ENCODE measurements at regions not wholly inside any gene's neighbourhood (a gene's known extent, or its start where the extent isn't known, plus 50 kb on each side); places are given as distances from the start of the nearest gene placed in this dataset.
"Not testable (repeated sequence)": the region's sequence is repeated elsewhere in the genome, so short reads cannot be mapped to it uniquely, and the experiment has no call there.

GRCh38 chr2:153623020-153623419, 144.5 kb upstream of the RPRM start:
- no peak for DNase-seq (ENCODE audit: low read depth)

- no peak for DNase-seq (ENCODE audit: low read depth)
These were observed 148.1 kb upstream of the RPRM start for GRCh38 chr2:153626676-153627075.

- DNase-seq (ENCODE audit: low read depth): no peak
These were observed 156.9 kb upstream of the RPRM start for GRCh38 chr2:153635494-153635893.

GRCh38 chr2:153641046-153641445, 162.5 kb upstream of the RPRM start:
- no peak for DNase-seq (ENCODE audit: low read depth)

- no peak for DNase-seq (ENCODE audit: low read depth)
These were observed 166.4 kb upstream of the RPRM start for GRCh38 chr2:153644955-153645354.

GRCh38 chr2:153645599-153645998, 167.0 kb upstream of the RPRM start:
- DNase-seq (ENCODE audit: low read depth): no peak

- DNase-seq (ENCODE audit: low read depth): no peak
These were observed 179.1 kb upstream of the RPRM start for GRCh38 chr2:153657651-153658050.

GRCh38 chr2:153661801-153662200, 183.2 kb upstream of the RPRM start:
- DNase-seq (ENCODE audit: low read depth): no peak

GRCh38 chr2:153663371-153663770, 184.8 kb upstream of the RPRM start:
- DNase-seq (ENCODE audit: low read depth): no peak

- DNase-seq (ENCODE audit: low read depth): not testable (repeated sequence)
These were observed 185.4 kb upstream of the RPRM start for GRCh38 chr2:153664009-153664408.

GRCh38 chr2:153667475-153667874, 188.9 kb upstream of the RPRM start:
- no peak for DNase-seq (ENCODE audit: low read depth)

GRCh38 chr2:153668923-153669322, 190.4 kb upstream of the RPRM start:
- DNase-seq (ENCODE audit: low read depth): no peak

- DNase-seq (ENCODE audit: low read depth): no peak
These were observed 161.6 kb upstream of the GALNT13 start for GRCh38 chr2:153710128-153710527.

- no peak for DNase-seq (ENCODE audit: low read depth)
These were observed 156.4 kb upstream of the GALNT13 start for GRCh38 chr2:153715218-153715850.

GRCh38 chr2:153717060-153717459, 154.7 kb upstream of the GALNT13 start:
- no peak for DNase-seq (ENCODE audit: low read depth)

- no peak for DNase-seq (ENCODE audit: low read depth)
These were observed 132.3 kb upstream of the GALNT13 start for GRCh38 chr2:153739394-153739793.

- no peak for DNase-seq (ENCODE audit: low read depth)
These were observed 109.8 kb upstream of the GALNT13 start for GRCh38 chr2:153761936-153762335.

- no peak for DNase-seq (ENCODE audit: low read depth)
These were observed 105.3 kb upstream of the GALNT13 start for GRCh38 chr2:153766415-153766814.

GRCh38 chr2:153770359-153770991, 101.2 kb upstream of the GALNT13 start:
- no peak for DNase-seq (ENCODE audit: low read depth)

GRCh38 chr2:153780241-153780640, 91.5 kb upstream of the GALNT13 start:
- no peak for DNase-seq (ENCODE audit: low read depth)

- DNase-seq (ENCODE audit: low read depth): no peak
These were observed 85.7 kb upstream of the GALNT13 start for GRCh38 chr2:153786016-153786415.

GRCh38 chr2:153787612-153788011, 84.1 kb upstream of the GALNT13 start:
- no peak for DNase-seq (ENCODE audit: low read depth)

- DNase-seq (ENCODE audit: low read depth): no peak
These were observed 69.1 kb upstream of the GALNT13 start for GRCh38 chr2:153802671-153803070.

GRCh38 chr2:153808679-153809078, 63.0 kb upstream of the GALNT13 start:
- DNase-seq (ENCODE audit: low read depth): no peak

Measured in M059J (cell line).